Non-pigmented ciliary epithelial cell (primary cell): ENCODE measurements at regions not wholly inside any gene's neighbourhood (a gene's known extent, or its start where the extent isn't known, plus 50 kb on each side); places are given as distances from the start of the nearest gene placed in this dataset.
A peak's percentile ranks its signal among the peaks of the same experiment; 100 is the strongest.
"Not testable (repeated sequence)": the region's sequence is repeated elsewhere in the genome, so short reads cannot be mapped to it uniquely, and the experiment has no call there.

ENCODE experiments used
- DNase-seq: peaks from one replicate; pipeline ENCODE4 v3.0.0-alpha.2; 2010; ENCODE audit warnings: low read depth

- no peak for DNase-seq
These were observed 171.0 kb downstream of the QRSL1 start for GRCh38 chr6:106800379-106800778.

- peak; percentile 31 for DNase-seq
These were observed 169.9 kb downstream of the QRSL1 start for GRCh38 chr6:106799031-106799894.

- no peak for DNase-seq
These were observed 167.8 kb downstream of the QRSL1 start for GRCh38 chr6:106797186-106797585.

GRCh38 chr6:106796781-106797180 lies 167.4 kb downstream of the QRSL1 start:
- no peak for DNase-seq

GRCh38 chr6:106794129-106794528 lies 164.8 kb downstream of the QRSL1 start:
- DNase-seq = no peak

- no peak for DNase-seq
These were observed 163.3 kb downstream of the QRSL1 start for GRCh38 chr6:106792536-106793236.

GRCh38 chr6:106790935-106791334 lies 161.6 kb downstream of the QRSL1 start:
- DNase-seq = no peak

GRCh38 chr6:106790149-106790770 lies 160.9 kb downstream of the QRSL1 start:
- DNase-seq = no peak

- no peak for DNase-seq
These were observed 160.2 kb downstream of the QRSL1 start for GRCh38 chr6:106789428-106790148.

GRCh38 chr6:106788761-106789160 lies 159.4 kb downstream of the QRSL1 start:
- no peak for DNase-seq

GRCh38 chr6:106787327-106788196 lies 158.2 kb downstream of the QRSL1 start:
- no peak for DNase-seq

GRCh38 chr6:106785298-106785697 lies 155.9 kb downstream of the QRSL1 start:
- DNase-seq = no peak

GRCh38 chr6:106783640-106784566 lies 154.5 kb downstream of the QRSL1 start:
- DNase-seq = no peak

GRCh38 chr6:106782536-106783285 lies 153.3 kb downstream of the QRSL1 start:
- DNase-seq = no peak

GRCh38 chr6:106779552-106779951 lies 150.2 kb downstream of the QRSL1 start:
- DNase-seq = not testable (repeated sequence)

GRCh38 chr6:106778943-106779342 lies 149.6 kb downstream of the QRSL1 start:
- no peak for DNase-seq

GRCh38 chr6:106773996-106774629 lies 144.7 kb downstream of the QRSL1 start:
- no peak for DNase-seq

- DNase-seq = no peak
These were observed 144.1 kb downstream of the QRSL1 start for GRCh38 chr6:106773522-106773921.
